Renal pelvis (tissue), 1 donor: ENCODE measurements at regions not wholly inside any gene's neighbourhood (a gene's known extent, or its start where the extent isn't known, plus 50 kb on each side); places are given as distances from the start of the nearest gene placed in this dataset.

Experiments
- DNase-seq: peaks from one replicate; pipeline ENCODE4 v3.0.0-alpha.2; 2013

- DNase-seq = no peak
Measured at GRCh38 chr4:63493265-63493664, 916.0 kb downstream of the TECRL start.

GRCh38 chr4:63492515-63492914, 916.7 kb downstream of the TECRL start:
- DNase-seq = no peak

GRCh38 chr4:63464393-63464792, 944.9 kb downstream of the TECRL start:
- DNase-seq = no peak

- DNase-seq = no peak
Measured at GRCh38 chr4:63460075-63460474, 949.2 kb downstream of the TECRL start.

GRCh38 chr4:63459329-63459728, 949.9 kb downstream of the TECRL start:
- no peak for DNase-seq

- no peak for DNase-seq
Measured at GRCh38 chr4:63458010-63458409, 951.2 kb downstream of the TECRL start.

GRCh38 chr4:63440236-63440635, 969.0 kb downstream of the TECRL start:
- DNase-seq = no peak

- DNase-seq = no peak
Measured at GRCh38 chr4:63430105-63430504, 979.1 kb downstream of the TECRL start.

GRCh38 chr4:63396269-63396668, 1013.0 kb downstream of the TECRL start:
- DNase-seq = no peak

GRCh38 chr4:63393544-63393943, 1015.7 kb downstream of the TECRL start:
- no peak for DNase-seq

- DNase-seq = no peak
Measured at GRCh38 chr4:63379750-63380522, 1029.3 kb downstream of the TECRL start.

GRCh38 chr4:63371001-63371400, 1038.2 kb downstream of the TECRL start:
- no peak for DNase-seq

- no peak for DNase-seq
Measured at GRCh38 chr4:63361628-63362027, 1047.6 kb downstream of the TECRL start.

- DNase-seq = no peak
Measured at GRCh38 chr4:63361066-63361465, 1048.2 kb downstream of the TECRL start.

- no peak for DNase-seq
Measured at GRCh38 chr4:63349674-63350025, 1059.6 kb downstream of the TECRL start.

- no peak for DNase-seq
Measured at GRCh38 chr4:63348735-63349673, 1060.2 kb downstream of the TECRL start.

GRCh38 chr4:63325140-63325539, 1084.1 kb downstream of the TECRL start:
- DNase-seq = no peak

- DNase-seq = no peak
Measured at GRCh38 chr4:63316633-63317032, 1092.6 kb downstream of the TECRL start.

GRCh38 chr4:63315651-63316050, 1093.6 kb downstream of the TECRL start:
- no peak for DNase-seq

GRCh38 chr4:63308697-63309096, 1100.6 kb downstream of the TECRL start:
- DNase-seq = no peak

GRCh38 chr4:63302792-63303191, 1106.5 kb downstream of the TECRL start:
- no peak for DNase-seq

- no peak for DNase-seq
Measured at GRCh38 chr4:63302078-63302477, 1107.2 kb downstream of the TECRL start.

GRCh38 chr4:63296773-63297172, 1112.5 kb downstream of the TECRL start:
- DNase-seq = no peak
